Activated naive CD4-positive, alpha-beta T cell (primary cell): ENCODE measurements at regions not wholly inside any gene's neighbourhood (a gene's known extent, or its start where the extent isn't known, plus 50 kb on each side); places are given as distances from the start of the nearest gene placed in this dataset.
"Not testable (repeated sequence)": the region's sequence is repeated elsewhere in the genome, so short reads cannot be mapped to it uniquely, and the experiment has no call there.

Experiments
- DNase-seq, 4 experiments: peaks; one replicate each; lab custom pipeline; 2025; lab: John Stamatoyannopoulos, UW

- DNase-seq = no peak
These were observed 80.5 kb upstream of the CNIH3 start for GRCh38 chr1:224535641-224536040.

- no peak for DNase-seq
These were observed 76.1 kb upstream of the CNIH3 start for GRCh38 chr1:224539971-224540370.

- no peak for DNase-seq
These were observed 75.6 kb upstream of the CNIH3 start for GRCh38 chr1:224540535-224540934.

GRCh38 chr1:224541072-224541790 is 74.9 kb upstream of the CNIH3 start:
- DNase-seq = no peak

- no peak for DNase-seq
These were observed 74.1 kb upstream of the CNIH3 start for GRCh38 chr1:224541901-224542630.

GRCh38 chr1:224542783-224543440 is 73.2 kb upstream of the CNIH3 start:
- DNase-seq = no peak

- no peak for DNase-seq
These were observed 72.7 kb upstream of the CNIH3 start for GRCh38 chr1:224543453-224543852.

GRCh38 chr1:224544346-224545110 is 71.6 kb upstream of the CNIH3 start:
- DNase-seq = no peak

GRCh38 chr1:224545571-224545970 is 70.5 kb upstream of the CNIH3 start:
- no peak for DNase-seq

- DNase-seq = no peak
These were observed 67.4 kb upstream of the CNIH3 start for GRCh38 chr1:224548676-224549075.

GRCh38 chr1:224551189-224551588 is 64.9 kb upstream of the CNIH3 start:
- not testable (repeated sequence) for DNase-seq

GRCh38 chr1:224554056-224554455 is 62.1 kb upstream of the CNIH3 start:
- DNase-seq = no peak

GRCh38 chr1:224554620-224555259 is 61.4 kb upstream of the CNIH3 start:
- DNase-seq = no peak

- no peak for DNase-seq
These were observed 57.2 kb upstream of the CNIH3 start for GRCh38 chr1:224558904-224559303.

- no peak for DNase-seq
These were observed 56.0 kb upstream of the CNIH3 start for GRCh38 chr1:224559981-224560728.

GRCh38 chr1:224562881-224563280 is 53.2 kb upstream of the CNIH3 start:
- DNase-seq = not testable (repeated sequence)

GRCh38 chr1:224563666-224564065 is 52.5 kb upstream of the CNIH3 start:
- no peak for DNase-seq

- DNase-seq = no peak
These were observed 51.5 kb upstream of the CNIH3 start for GRCh38 chr1:224564454-224565084.

- DNase-seq = no peak
These were observed 50.9 kb upstream of the CNIH3 start for GRCh38 chr1:224565186-224565585.

GRCh38 chr1:224565611-224566406 is 50.3 kb upstream of the CNIH3 start:
- no peak for DNase-seq
